K562 (cell line): ENCODE measurements at regions not wholly inside any gene's neighbourhood (a gene's known extent, or its start where the extent isn't known, plus 50 kb on each side); places are given as distances from the start of the nearest gene placed in this dataset.

ENCODE experiments used
- ARID1B ChIP-seq: fragments of 450-650 bp; IDR thresholded peaks from 2 replicates; pipeline ENCODE4 v1.6.1; 2016; ENCODE audit warnings: antibody characterized with exemption, mild to moderate bottlenecking, inconsistent platforms
- CEBPG ChIP-seq, 3 experiments: fragments of 200-800 bp in 1 of 3; sonication (Bioruptor generic) in 1 of 3; sonication (generic) in 1 of 3; formaldehyde crosslinking in 1 of 3; IDR thresholded peaks in 2 of 3; conservative IDR thresholded peaks in 1 of 3; 2 replicates each; pipeline versions ENCODE4 v1.6.1 to v1.8.0; 2016 to 2022; ENCODE audit warnings: missing compliant biosample characterization in 2 of 3, missing genetic modification characterization in 2 of 3, mild to moderate bottlenecking in 1 of 3, missing genetic modification reagents in 1 of 3
- CXXC5 ChIP-seq: fragments of 250-450 bp; sonication (Bioruptor Pico); IDR thresholded peaks from 2 replicates; pipeline ENCODE4 v1.8.0; 2022; ENCODE audit warnings: inconsistent platforms, mild to moderate bottlenecking, moderate library complexity
- FOXA3 ChIP-seq, 2 experiments: fragments of 450-650 bp in 1 of 2; sonication (generic) in 1 of 2; formaldehyde crosslinking; IDR thresholded peaks in 1 of 2; conservative IDR thresholded peaks in 1 of 2; 2 replicates each; pipeline versions ENCODE4 v1.4.0 to v1.8.0; 2020 to 2022; ENCODE audit warnings: mild to moderate bottlenecking in 2 of 2, missing genetic modification reagents in 1 of 2
- FOXO4 ChIP-seq: fragments of 450-650 bp; formaldehyde crosslinking; IDR thresholded peaks from 2 replicates; pipeline ENCODE4 v1.4.0; 2020; ENCODE audit warnings: mild to moderate bottlenecking, moderate library complexity
- HMGXB4 ChIP-seq: sonication (generic); formaldehyde crosslinking; IDR thresholded peaks from 2 replicates; pipeline ENCODE4 v1.8.1; 2023; ENCODE audit warnings: mild to moderate bottlenecking, missing genetic modification reagents
- HNRNPH1 ChIP-seq: fragments of 200-400 bp; formaldehyde crosslinking; optimal IDR thresholded peaks from 2 replicates; pipeline ENCODE3; 2017; ENCODE audit warnings: low read depth, mild to moderate bottlenecking, low read length, moderate library complexity
- IRF2 ChIP-seq: sonication (generic); formaldehyde crosslinking; IDR thresholded peaks from 2 replicates; pipeline ENCODE4 v1.8.1; 2022; ENCODE audit warnings: mild to moderate bottlenecking, missing genetic modification reagents
- MEIS2 ChIP-seq: fragments of 450-650 bp; IDR thresholded peaks from 2 replicates; pipeline ENCODE4 v1.6.1; 2014; ENCODE audit warnings: mild to moderate bottlenecking; ENCODE audit not compliant: partially characterized antibody
- NR2C2 ChIP-seq, 2 experiments: fragments of 200-800 bp in 1 of 2; sonication (Bioruptor generic) in 1 of 2; sonication (generic) in 1 of 2; formaldehyde crosslinking in 1 of 2; IDR thresholded peaks; 2 replicates each; pipeline versions ENCODE4 v1.6.1 to v1.8.0; 2016 to 2022; ENCODE audit warnings: mild to moderate bottlenecking in 1 of 2, missing compliant biosample characterization in 1 of 2, missing genetic modification characterization in 1 of 2, missing genetic modification reagents in 1 of 2
- NUFIP1 ChIP-seq: fragments of 450-650 bp; IDR thresholded peaks from 2 replicates; pipeline ENCODE4 v1.6.1; 2018; ENCODE audit not compliant: partially characterized antibody
- RFX5 ChIP-seq: IDR thresholded peaks from 2 replicates; pipeline ENCODE4 v1.6.1; 2011; ENCODE audit warnings: low read depth, mild to moderate bottlenecking, improper control_type of control experiment, low read length
- SMARCB1 ChIP-seq: IDR thresholded peaks from 2 replicates; pipeline ENCODE4 v1.6.1; 2011; ENCODE audit warnings: improper control_type of control experiment, low read depth; ENCODE audit not compliant: insufficient read length
- TEAD1 ChIP-seq, 2 experiments: fragments of 450-650 bp in 1 of 2; sonication (generic) in 1 of 2; formaldehyde crosslinking; IDR thresholded peaks; 2 replicates each; pipeline versions ENCODE4 v1.4.0 to v1.8.0; 2020 to 2022; ENCODE audit warnings: mild to moderate bottlenecking in 2 of 2, missing genetic modification reagents in 1 of 2
- VEZF1 ChIP-seq: fragments of 200-800 bp; sonication (Bioruptor generic); IDR thresholded peaks from 2 replicates; pipeline ENCODE4 v1.6.1; 2017; ENCODE audit warnings: missing genetic modification characterization, missing compliant biosample characterization
- ZNF398 ChIP-seq: fragments of 250-450 bp; sonication (Bioruptor Pico); IDR thresholded peaks from 2 replicates; pipeline ENCODE4 v1.8.0; 2021; ENCODE audit warnings: moderate library complexity, mild to moderate bottlenecking, inconsistent platforms
- ZNF518B ChIP-seq: fragments of 250-450 bp; sonication (Bioruptor Pico); IDR thresholded peaks from 2 replicates; pipeline ENCODE4 v1.5.0; 2021; ENCODE audit warnings: mild to moderate bottlenecking, moderate library complexity

GRCh38 chr13:28568286-28568685, 73.4 kb upstream of the FLT1 start (continued):
- TF ChIP-seq HNRNPH1 (no peak), FOXO4 (CRISPR knock-in tag) (no peak), NR2C2 (CRISPR knock-in tag; IDR thresholded peaks at IDR 0.05) (no peak), NR2C2 (tag; IDR thresholded peaks at IDR 0.05) (peak; percentile 38; the same call in 1 of the 2 replicates), RFX5 (no peak), NUFIP1 (no peak), ZNF398 (CRISPR knock-in tag) (no peak), VEZF1 (CRISPR knock-in tag) (no peak), FOXA3 (CRISPR knock-in tag; conservative IDR thresholded peaks at IDR 0.05 in 1 of 2, IDR thresholded peaks at IDR 0.05 in 1 of 2) (no peak), CXXC5 (CRISPR knock-in tag) (peak; percentile 12), HMGXB4 (CRISPR knock-in tag) (no peak), MEIS2 (peak; percentile 77), IRF2 (CRISPR knock-in tag) (no peak), TEAD1 (CRISPR knock-in tag; IDR thresholded peaks at IDR 0.05) (no peak), ARID1B (peak; percentile 64), CEBPG (CRISPR knock-in tag; IDR thresholded peaks at IDR 0.05) (no peak), CEBPG (tag; conservative IDR thresholded peaks at IDR 0.05 in 1 of 2, IDR thresholded peaks at IDR 0.05 in 1 of 2) (no peak), ZNF518B (CRISPR knock-in tag) (no peak), SMARCB1 (no peak)
